Brain microvascular endothelial cell (primary cell): ENCODE measurements at regions not wholly inside any gene's neighbourhood (a gene's known extent, or its start where the extent isn't known, plus 50 kb on each side); places are given as distances from the start of the nearest gene placed in this dataset.

ENCODE experiments used
- DNase-seq: peaks from one replicate; pipeline ENCODE4 v3.0.0-alpha.2; 2020
- H3K27ac ChIP-seq: fragments of 250-450 bp; sonication (Bioruptor Pico); 2 replicates; pipeline ENCODE4 v1.5.1; 2020; ENCODE audit warnings: mild to moderate bottlenecking, moderate library complexity
- H3K27me3 ChIP-seq: fragments of 250-450 bp; sonication (Bioruptor Pico); replicated peaks from 2 replicates; pipeline ENCODE4 v1.5.1; 2020; ENCODE audit warnings: mild to moderate bottlenecking
- H3K36me3 ChIP-seq: fragments of 250-450 bp; sonication (Bioruptor Pico); replicated peaks from 2 replicates; pipeline ENCODE4 v1.5.1; 2020; ENCODE audit warnings: mild to moderate bottlenecking
- H3K4me3 ChIP-seq: 2 replicates; pipeline ENCODE4 v1.5.1; 2011; ENCODE audit warnings: low read depth, mild to moderate bottlenecking, control low read depth, low read length, moderate library complexity
- in situ Hi-C: cut with HindIII; loops from 2 replicates; pipeline ENCODE4 v1.10.0; 2017; ENCODE audit warnings: low sequenced_read_pairs, low pct_ligation_motif_present
- TF ChIP-seq, protein P1 (sequence below): IDR thresholded peaks from 2 replicates; pipeline ENCODE4 v1.5.1; 2011; ENCODE audit warnings: low read depth, mild to moderate bottlenecking, moderate library complexity, low read length, control low read depth, inconsistent platforms; ENCODE audit errors: missing control alignments

- Histone ChIP-seq H3K4me3 (no peak overlapping the region), H3K36me3 (no peaks in the 10 kb centered on the region), H3K27me3 (no peaks in the 10 kb centered on the region), H3K27ac (no peak overlapping the region)
- TF ChIP-seq, protein P1, sequence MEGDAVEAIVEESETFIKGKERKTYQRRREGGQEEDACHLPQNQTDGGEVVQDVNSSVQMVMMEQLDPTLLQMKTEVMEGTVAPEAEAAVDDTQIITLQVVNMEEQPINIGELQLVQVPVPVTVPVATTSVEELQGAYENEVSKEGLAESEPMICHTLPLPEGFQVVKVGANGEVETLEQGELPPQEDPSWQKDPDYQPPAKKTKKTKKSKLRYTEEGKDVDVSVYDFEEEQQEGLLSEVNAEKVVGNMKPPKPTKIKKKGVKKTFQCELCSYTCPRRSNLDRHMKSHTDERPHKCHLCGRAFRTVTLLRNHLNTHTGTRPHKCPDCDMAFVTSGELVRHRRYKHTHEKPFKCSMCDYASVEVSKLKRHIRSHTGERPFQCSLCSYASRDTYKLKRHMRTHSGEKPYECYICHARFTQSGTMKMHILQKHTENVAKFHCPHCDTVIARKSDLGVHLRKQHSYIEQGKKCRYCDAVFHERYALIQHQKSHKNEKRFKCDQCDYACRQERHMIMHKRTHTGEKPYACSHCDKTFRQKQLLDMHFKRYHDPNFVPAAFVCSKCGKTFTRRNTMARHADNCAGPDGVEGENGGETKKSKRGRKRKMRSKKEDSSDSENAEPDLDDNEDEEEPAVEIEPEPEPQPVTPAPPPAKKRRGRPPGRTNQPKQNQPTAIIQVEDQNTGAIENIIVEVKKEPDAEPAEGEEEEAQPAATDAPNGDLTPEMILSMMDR: no peak
- in situ Hi-C loops: no loop called here
- no peak for DNase-seq
Measured at GRCh38 chr13:108026680-108027410, 188.5 kb downstream of the LIG4 start.

DNA sequence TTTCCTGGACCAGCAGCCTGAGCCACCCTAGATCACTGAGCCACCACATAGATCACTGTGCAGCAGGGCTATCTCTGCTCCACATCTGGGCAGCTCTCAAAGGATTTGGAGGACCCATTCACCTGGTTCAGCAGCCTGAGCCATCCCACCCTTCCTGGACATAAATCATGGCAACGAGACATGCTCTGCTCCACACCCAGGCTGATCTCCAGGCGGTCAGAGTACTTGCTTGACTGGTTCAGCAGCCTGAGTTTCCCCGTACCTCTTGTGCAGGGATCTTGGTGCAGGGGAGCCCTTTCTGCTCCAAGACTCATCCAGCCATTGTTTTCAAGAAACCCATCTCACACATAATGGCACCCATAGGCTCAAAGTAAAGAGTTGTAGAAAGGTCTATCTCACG, 195.3 kb downstream of the LIG4 start:
- no peak overlapping the region for H3K27ac ChIP-seq

GRCh38 chr13:108018371-108018870, 196.9 kb downstream of the LIG4 start:
- no peak for DNase-seq
- H3K36me3 ChIP-seq: no peaks in the 10 kb centered on the region
- no peak overlapping the region for H3K4me3 ChIP-seq
- TF ChIP-seq, protein P1: no peak
- H3K27ac ChIP-seq: no peak overlapping the region
- in situ Hi-C loops: no loop called here
- no peaks in the 10 kb centered on the region for H3K27me3 ChIP-seq

More for the DNA sequence above, 195.3 kb downstream of the LIG4 start:
- H3K4me3 ChIP-seq: no peak overlapping the region
- H3K36me3 ChIP-seq: no peaks in the 10 kb centered on the region
- H3K27me3 ChIP-seq: no peaks in the 10 kb centered on the region
- no peak for DNase-seq
- in situ Hi-C loops: no loop called here
- TF ChIP-seq, protein P1: no peak

GRCh38 chr13:108006619-108007018, 208.7 kb downstream of the LIG4 start:
- Histone ChIP-seq H3K27me3 (no peaks in the 10 kb centered on the region), H3K27ac (no peak overlapping the region), H3K36me3 (no peaks in the 10 kb centered on the region), H3K4me3 (no peak overlapping the region)
- in situ Hi-C loops: no loop called here
- no peak for DNase-seq
- TF ChIP-seq, protein P1: no peak

DNA sequence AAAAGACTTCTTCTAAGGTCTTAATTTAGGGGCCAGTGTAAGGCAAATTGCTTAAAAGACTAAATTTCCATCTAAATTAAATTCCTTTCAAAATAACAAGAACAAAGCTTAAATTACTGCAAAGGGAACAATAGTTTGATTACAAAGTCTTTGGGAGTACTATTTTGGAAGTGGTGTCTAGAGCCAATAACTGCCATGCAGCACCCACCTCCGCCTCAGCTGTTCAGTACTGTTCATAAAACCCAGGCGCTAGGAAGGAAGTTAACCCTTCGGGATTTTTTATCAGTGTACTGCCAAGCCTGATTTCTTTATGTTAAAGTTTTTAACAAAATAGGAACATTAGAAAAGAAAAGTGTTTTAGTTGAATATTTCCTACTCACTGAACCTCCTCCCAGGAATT, 210.1 kb downstream of the LIG4 start:
- Histone ChIP-seq H3K36me3 (no peaks in the 10 kb centered on the region), H3K27ac (no peak overlapping the region), H3K27me3 (no peaks in the 10 kb centered on the region), H3K4me3 (no peak overlapping the region)
- DNase-seq: no peak
- TF ChIP-seq, protein P1: no peak
- in situ Hi-C loops: no loop called here

DNA sequence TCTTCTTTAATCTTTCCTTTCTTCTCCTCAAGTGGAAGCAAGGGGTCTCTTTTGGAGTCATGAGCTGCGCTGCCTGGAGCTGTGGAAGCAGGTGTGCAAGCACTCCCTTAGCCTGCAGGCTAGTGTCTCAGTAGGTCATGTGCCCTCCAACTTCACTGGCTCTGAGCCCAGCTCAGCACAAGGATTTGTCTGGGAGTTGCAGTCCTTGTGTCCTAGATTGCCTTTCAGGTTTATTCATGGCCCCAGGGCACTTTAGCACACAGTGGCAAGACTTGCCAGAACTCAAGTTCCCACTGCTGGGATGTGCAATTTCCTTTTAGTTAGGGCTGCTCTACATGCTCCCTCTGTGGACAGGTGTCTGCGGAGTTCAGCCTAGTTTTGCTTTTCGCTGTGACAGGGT, 211.7 kb downstream of the LIG4 start:
- TF ChIP-seq, protein P1: no peak
- H3K27me3 ChIP-seq: no peaks in the 10 kb centered on the region
- in situ Hi-C loops: no loop called here
- H3K4me3 ChIP-seq: no peak overlapping the region
- no peak for DNase-seq
- no peak overlapping the region for H3K27ac ChIP-seq
- no peaks in the 10 kb centered on the region for H3K36me3 ChIP-seq
